Activated CD4-positive, CD25-positive, alpha-beta regulatory T cell treated with anti-CD3 and anti-CD28 coated beads, Interleukin-2, amount 50 U/mL, for 24 hours (primary cell): ENCODE measurements at regions not wholly inside any gene's neighbourhood (a gene's known extent, or its start where the extent isn't known, plus 50 kb on each side); places are given as distances from the start of the nearest gene placed in this dataset.
"Not testable (repeated sequence)": the region's sequence is repeated elsewhere in the genome, so short reads cannot be mapped to it uniquely, and the experiment has no call there.

Source experiments
- ATAC-seq, 2 donors: fragments of 150-1000 bp; cut with Tn5 transposase; one replicate each; pipeline ENCODE4 v1.10.0; 2021; ENCODE audit warnings: mild to moderate bottlenecking in 1 of 2, moderate library complexity in 1 of 2

GRCh38 chr3:6655275-6655674 lies 205.6 kb upstream of the GRM7 start:
- ATAC-seq, result no peak

GRCh38 chr3:6657591-6657990 lies 203.3 kb upstream of the GRM7 start:
- no peak for ATAC-seq

DNA sequence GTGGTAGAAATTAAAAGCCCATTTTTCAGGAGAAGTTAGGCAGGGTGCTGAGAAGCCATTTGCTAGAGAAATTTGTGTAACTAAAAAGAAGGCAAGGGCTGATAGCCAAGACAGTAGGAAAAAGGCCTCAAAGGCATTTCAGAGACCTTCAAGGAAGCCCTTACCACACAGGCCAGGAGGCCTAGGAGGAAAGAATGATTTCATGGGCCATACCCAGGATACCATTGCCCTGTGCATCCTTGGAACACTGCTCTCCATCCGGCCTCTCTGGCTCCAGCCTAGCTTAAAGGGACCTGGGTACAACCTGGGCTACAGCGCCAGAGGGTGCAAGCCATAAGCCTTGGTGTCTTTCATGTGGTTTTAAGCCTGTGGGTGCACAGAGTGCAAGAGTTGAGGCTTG lies 193.6 kb upstream of the GRM7 start:
- ATAC-seq, result no peak

- no peak for ATAC-seq
Observed at GRCh38 chr3:6671363-6671762, 189.6 kb upstream of the GRM7 start.

- no peak for ATAC-seq
Observed at GRCh38 chr3:6679510-6679909, 181.4 kb upstream of the GRM7 start.

DNA sequence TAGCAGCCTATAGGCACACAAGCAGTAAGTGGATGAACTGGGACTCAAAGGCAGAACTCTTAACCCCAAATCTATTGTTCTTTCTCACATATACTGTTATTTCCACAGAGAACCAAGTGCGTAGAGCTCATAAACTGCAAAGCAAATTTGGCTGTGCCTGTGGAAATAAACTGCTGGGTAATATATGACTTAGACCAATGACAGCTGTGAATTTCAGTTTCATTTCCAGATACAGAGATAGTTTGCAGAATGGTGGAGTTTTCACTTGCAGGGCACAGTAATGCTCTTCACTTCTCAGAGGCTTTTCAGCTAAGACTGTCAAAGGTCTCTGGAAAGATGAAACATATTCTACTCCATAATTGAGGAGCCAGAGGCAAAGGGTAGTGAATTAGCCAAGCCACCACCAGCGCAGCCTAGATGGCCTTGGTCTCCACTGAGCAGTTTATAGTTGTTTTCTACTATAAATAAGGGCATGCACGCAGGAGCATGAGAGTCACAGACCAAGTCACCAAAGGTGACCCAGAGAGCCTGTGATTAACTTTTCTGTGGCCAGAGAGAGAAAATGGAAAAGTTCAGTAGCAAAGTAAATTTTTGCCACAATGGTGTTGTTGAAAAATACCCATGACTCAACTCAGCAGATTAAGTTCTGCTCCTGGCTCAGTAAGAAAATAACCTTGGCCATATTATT lies 180.7 kb upstream of the GRM7 start:
- no peak for ATAC-seq

DNA sequence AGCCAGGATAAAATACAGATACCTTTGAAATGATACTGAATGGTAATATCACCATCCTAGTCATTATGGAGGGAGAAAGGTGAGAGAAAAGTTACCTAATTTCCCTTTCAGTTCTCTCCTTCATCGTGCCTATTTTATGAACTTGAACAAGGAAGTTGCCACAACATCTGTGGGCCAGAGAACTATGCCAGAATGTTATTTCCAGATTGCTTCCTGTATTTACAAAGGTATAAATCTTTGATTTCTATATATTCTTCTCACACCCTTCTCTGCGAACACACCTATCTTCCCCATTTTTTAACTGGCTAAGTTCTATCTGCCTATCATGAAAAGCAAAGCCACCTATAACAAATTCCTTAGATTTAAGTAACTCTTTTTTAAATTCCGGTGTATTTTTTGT lies 163.6 kb upstream of the GRM7 start:
- no peak for ATAC-seq

- ATAC-seq, result no peak
Observed at GRCh38 chr3:6697722-6698121, 163.2 kb upstream of the GRM7 start.

- not testable (repeated sequence) for ATAC-seq
Observed at GRCh38 chr3:6704817-6705216, 156.1 kb upstream of the GRM7 start.

- ATAC-seq, result no peak
Observed at GRCh38 chr3:6706777-6707176, 154.1 kb upstream of the GRM7 start.

DNA sequence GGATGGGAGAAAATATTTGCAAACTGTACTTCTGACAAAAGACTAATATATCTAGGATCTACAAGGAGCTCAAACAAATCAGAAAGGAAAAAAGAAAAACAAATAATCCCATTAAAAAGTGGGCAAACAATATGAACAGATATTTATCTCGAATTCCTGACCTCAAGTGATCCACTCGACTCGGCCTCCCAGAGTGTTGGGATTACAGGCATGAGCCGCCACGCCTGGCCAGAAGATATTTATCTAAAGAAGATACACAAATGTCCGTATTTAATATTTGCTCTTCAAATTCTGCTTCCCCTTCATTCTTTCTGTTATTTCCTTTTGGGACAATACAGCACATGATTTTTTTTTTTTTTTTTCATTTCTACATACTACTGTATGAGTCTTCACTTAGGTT lies 151.7 kb upstream of the GRM7 start:
- no peak for ATAC-seq

DNA sequence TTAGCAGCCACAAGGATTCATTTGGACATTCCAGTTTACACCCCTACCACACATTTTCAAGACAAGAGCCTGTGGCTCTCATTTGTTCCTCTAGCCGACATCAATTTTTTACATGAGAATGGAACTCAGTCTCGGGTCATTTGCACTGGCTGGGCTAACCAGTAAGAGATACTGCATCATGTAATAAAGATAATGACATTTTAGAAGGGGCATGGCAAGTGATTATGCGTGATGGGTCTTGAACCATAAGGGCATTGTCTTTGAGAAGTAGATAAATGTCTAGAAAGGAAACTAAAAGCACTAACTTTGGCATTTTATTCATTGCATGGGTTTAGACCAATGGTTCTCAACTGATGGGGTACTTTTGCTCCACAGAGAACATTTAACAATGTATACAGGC lies 146.0 kb upstream of the GRM7 start:
- no peak for ATAC-seq

DNA sequence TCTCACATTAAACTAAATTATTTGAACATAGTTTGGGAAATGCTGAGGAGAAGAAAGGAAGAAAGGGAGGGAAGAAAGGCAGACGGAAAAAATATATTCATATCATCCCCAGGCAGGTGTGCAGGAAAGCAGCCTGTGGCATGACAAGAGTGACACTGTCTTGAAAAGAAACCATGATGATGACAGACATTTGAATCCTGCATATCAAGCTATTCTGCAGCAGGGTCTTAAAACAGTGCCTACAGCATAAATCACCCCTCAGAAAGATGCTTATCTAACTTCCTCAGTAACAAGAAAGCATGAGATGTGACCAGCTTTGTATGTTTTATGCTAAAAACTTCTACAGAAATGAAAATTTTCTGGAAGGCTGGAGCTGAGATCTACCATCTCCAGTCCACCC lies 144.5 kb upstream of the GRM7 start:
- ATAC-seq, result no peak

GRCh38 chr3:6717026-6717943 lies 143.6 kb upstream of the GRM7 start:
- peak in 1 of 2 donors; percentile 10 for ATAC-seq

GRCh38 chr3:6719999-6720398 lies 140.9 kb upstream of the GRM7 start:
- no peak for ATAC-seq

- ATAC-seq, result no peak
Observed at GRCh38 chr3:6721491-6721890, 139.4 kb upstream of the GRM7 start.

GRCh38 chr3:6723205-6723604 lies 137.7 kb upstream of the GRM7 start:
- ATAC-seq, result no peak

GRCh38 chr3:6726811-6727210 lies 134.1 kb upstream of the GRM7 start:
- no peak for ATAC-seq

DNA sequence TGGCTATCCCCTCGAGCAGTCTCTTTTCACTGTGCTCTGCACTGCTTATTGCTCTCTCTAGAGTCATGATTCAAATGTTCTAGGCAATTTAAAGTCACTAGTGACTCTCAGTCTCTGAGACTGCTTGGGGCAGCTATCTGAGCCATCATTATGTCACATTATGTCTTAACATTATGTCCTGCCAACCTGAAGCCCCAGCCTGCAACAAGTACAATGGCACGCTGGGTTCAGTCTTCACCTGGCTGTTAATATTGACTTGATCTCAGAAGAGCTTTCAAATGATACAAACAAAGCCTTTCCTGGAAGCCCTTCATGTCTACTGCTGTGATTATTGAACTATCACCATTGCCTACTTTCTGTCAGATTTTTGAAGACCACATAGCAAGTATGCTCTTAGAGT lies 128.1 kb upstream of the GRM7 start:
- ATAC-seq, result no peak

DNA sequence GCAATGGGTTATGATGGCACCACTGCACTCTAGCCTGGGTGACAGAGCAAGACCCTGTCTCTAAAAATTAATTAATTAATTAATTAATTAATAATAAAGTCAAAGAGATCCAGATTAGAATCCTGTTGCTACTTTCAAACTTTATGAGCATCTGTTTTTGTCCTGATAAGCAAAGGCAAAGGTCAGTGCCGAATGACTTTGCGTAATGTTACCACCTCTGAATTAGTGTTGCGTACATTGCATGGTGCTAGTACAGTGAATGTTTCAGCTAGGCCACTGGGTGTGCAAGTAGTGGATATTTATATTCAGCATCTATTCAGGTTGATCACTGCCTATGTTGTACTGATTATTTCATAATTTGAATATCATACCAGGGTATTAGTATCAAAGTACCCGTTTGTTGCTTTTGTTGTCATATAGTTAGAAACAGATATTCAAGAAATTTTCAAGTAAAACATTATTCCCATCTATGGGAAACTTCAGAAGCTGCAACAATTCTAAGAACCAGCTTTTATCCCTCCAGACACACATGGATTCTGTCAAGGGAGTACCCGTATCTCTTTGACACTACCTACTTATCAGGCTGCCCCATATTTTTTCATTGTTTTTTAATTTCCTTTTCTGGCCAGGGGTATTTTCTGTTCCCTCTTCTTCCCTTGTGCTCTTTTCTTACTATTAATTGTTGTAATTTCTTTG lies 127.1 kb upstream of the GRM7 start:
- ATAC-seq, result no peak

DNA sequence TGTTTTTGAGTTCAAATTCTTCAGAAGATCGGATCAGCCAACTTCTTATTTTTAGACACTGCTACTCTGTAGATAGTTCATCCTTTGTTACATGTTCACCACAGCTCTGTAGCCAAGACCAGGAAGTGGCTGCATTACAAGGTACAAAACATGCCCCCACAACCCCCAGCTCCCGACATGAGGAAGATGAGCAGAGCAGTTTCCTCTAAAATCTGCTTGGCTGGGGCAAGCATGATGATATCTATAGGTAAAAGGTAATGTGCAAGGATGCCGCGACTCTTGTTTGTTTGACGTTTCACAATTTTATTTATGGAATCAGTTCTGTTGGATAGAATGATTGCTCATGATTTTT lies 126.5 kb upstream of the GRM7 start:
- no peak for ATAC-seq

DNA sequence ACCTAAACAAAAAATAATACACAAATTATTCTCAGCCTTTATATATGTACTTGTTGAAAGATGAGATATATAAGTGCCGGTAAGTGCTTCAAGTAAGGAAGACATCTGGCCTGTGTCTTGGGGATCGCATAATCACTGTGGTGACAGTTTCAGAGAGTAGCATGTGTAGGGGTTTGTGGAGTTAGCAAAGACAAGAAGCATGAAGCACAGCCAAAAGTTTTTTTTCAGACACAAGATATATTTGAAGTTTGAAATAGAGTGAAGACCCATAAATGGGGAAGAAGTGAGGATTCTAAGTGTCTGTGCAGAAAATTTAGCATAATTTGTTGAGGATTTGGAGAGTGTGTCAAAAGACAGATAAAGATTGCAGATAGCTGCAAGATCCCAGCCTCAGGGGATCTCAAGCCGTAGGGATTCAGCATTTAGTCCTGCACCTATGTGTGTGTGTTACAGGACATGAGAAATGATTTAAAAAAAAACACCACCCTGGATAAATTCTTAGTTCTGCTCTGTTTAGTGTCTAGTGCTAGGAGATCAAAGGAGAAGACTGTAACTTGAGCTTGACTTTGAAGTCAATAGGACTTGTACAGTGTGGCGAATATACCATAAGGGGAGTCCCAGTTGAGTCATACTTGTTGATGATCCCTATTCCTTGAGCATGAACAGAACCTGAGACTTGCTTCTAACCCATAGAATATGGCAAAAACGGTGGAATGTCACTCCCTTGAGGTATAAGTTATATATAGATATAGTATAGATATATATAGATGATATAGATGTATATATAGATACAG lies 123.9 kb upstream of the GRM7 start:
- ATAC-seq, result no peak

GRCh38 chr3:6737630-6738029 lies 123.3 kb upstream of the GRM7 start:
- no peak for ATAC-seq
